Fibroblast of lung (primary cell): ENCODE measurements at regions not wholly inside any gene's neighbourhood (a gene's known extent, or its start where the extent isn't known, plus 50 kb on each side); places are given as distances from the start of the nearest gene placed in this dataset.

ENCODE experiments used
- DNase-seq, 2 donors: peaks; one replicate each; pipeline versions ENCODE4 v3.0.0 to v3.0.0-alpha.2; 2010; ENCODE audit warnings: low read depth in 2 of 2
- H2AFZ ChIP-seq: 2 replicates; pipeline ENCODE4 v1.5.1; 2012; ENCODE audit warnings: low read length, control low read depth, inconsistent platforms
- H3K27ac ChIP-seq: 2 replicates; pipeline ENCODE4 v1.5.1; 2011; ENCODE audit warnings: low read length, control low read depth; ENCODE audit not compliant: insufficient read depth
- H3K27me3 ChIP-seq: 2 replicates; pipeline ENCODE4 v1.5.1; 2011; ENCODE audit warnings: mild to moderate bottlenecking, low read length; ENCODE audit not compliant: control insufficient read depth, insufficient read depth
- H3K36me3 ChIP-seq: 2 replicates; pipeline ENCODE4 v1.5.1; 2011; ENCODE audit warnings: low read length; ENCODE audit not compliant: control insufficient read depth, insufficient read depth
- H3K4me1 ChIP-seq: 2 replicates; pipeline ENCODE4 v1.5.1; 2011; ENCODE audit warnings: low read length; ENCODE audit not compliant: control insufficient read depth, insufficient read depth; ENCODE audit errors: extremely low read depth
- H3K4me2 ChIP-seq: 2 replicates; pipeline ENCODE4 v1.5.1; 2011; ENCODE audit warnings: low read length, control low read depth; ENCODE audit not compliant: insufficient read depth; ENCODE audit errors: extremely low read depth
- H3K4me3 ChIP-seq, 4 experiments: fragments of 200-600 bp in 1 of 4; sonication (generic) in 1 of 4; replicated peaks in 1 of 4; 2 replicates each; pipeline ENCODE4 v1.5.1; 2011 to 2016; ENCODE audit warnings: low read length in 4 of 4, low read depth in 3 of 4, mild to moderate bottlenecking in 3 of 4, control low read depth in 2 of 4, inconsistent platforms in 1 of 4, mixed read lengths in 1 of 4; ENCODE audit not compliant: insufficient read depth in 1 of 4; ENCODE audit errors: control extremely low read depth in 1 of 4
- H3K79me2 ChIP-seq: 2 replicates; pipeline ENCODE4 v1.5.1; 2012; ENCODE audit warnings: mild to moderate bottlenecking, low read length, inconsistent platforms; ENCODE audit not compliant: control insufficient read depth, insufficient read depth
- H3K9ac ChIP-seq: 2 replicates; pipeline ENCODE4 v1.5.1; 2011; ENCODE audit warnings: mild to moderate bottlenecking, low read length, control low read depth; ENCODE audit not compliant: insufficient read depth
- H3K9me3 ChIP-seq: 2 replicates; pipeline ENCODE4 v1.5.1; 2012; ENCODE audit warnings: low read depth, low read length; ENCODE audit not compliant: control insufficient read depth, insufficient read depth
- H4K20me1 ChIP-seq: 2 replicates; pipeline ENCODE4 v1.5.1; 2011; ENCODE audit warnings: low read length; ENCODE audit not compliant: control insufficient read depth, insufficient read depth; ENCODE audit errors: extremely low read depth
- EZH2 ChIP-seq: IDR thresholded peaks from 2 replicates; pipeline ENCODE4 v1.5.1; 2012; ENCODE audit warnings: low read length, control low read depth, mild to moderate bottlenecking; ENCODE audit errors: missing control alignments
- TF ChIP-seq, protein P1 (sequence below), 2 donors: IDR thresholded peaks in 1 of 2; conservative IDR thresholded peaks in 1 of 2; 1 replicate in 1 of 2; 2 replicates in 1 of 2; pipeline ENCODE4 v1.5.1; 2011 to 2012; ENCODE audit warnings: low read length in 2 of 2, control low read depth in 1 of 2, inconsistent platforms in 1 of 2, low read depth in 1 of 2, mild to moderate bottlenecking in 1 of 2

DNA sequence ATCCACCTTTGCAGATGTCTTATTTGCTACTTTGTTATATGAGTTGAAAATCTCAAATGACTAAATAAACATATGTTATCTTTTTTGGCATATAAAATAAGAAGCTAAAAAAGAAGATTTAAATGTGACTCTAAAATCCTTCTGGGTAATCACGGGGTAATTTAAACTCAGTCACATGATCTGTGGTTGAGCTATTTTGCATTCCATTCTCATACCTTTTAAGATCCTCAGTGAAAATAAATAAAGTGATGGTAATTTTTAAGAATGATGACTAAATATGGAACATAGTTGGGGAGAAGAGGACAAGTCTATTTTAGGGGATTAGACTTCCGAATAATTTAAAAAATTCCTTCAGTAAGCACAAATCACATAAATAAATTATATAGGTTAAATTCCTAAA is 1076.8 kb downstream of the TUSC7 start:
- no peaks in the 10 kb centered on the region for H3K79me2 ChIP-seq
- DNase-seq: peak in 1 of 2 donors; percentile 66
- no peaks in the 10 kb centered on the region for H3K27me3 ChIP-seq
- no peak for TF ChIP-seq EZH2
- TF ChIP-seq, protein P1, sequence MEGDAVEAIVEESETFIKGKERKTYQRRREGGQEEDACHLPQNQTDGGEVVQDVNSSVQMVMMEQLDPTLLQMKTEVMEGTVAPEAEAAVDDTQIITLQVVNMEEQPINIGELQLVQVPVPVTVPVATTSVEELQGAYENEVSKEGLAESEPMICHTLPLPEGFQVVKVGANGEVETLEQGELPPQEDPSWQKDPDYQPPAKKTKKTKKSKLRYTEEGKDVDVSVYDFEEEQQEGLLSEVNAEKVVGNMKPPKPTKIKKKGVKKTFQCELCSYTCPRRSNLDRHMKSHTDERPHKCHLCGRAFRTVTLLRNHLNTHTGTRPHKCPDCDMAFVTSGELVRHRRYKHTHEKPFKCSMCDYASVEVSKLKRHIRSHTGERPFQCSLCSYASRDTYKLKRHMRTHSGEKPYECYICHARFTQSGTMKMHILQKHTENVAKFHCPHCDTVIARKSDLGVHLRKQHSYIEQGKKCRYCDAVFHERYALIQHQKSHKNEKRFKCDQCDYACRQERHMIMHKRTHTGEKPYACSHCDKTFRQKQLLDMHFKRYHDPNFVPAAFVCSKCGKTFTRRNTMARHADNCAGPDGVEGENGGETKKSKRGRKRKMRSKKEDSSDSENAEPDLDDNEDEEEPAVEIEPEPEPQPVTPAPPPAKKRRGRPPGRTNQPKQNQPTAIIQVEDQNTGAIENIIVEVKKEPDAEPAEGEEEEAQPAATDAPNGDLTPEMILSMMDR (conservative IDR thresholded peaks at IDR 0.05 in 1 of 2, IDR thresholded peaks at IDR 0.05 in 1 of 2; ENCODE audit: low read depth in 1 of 2, low read length in 2 of 2): no peak
- no peak overlapping the region for H3K4me2 ChIP-seq
- no peak overlapping the region for H3K4me3 ChIP-seq
- no peak overlapping the region for H3K9ac ChIP-seq
- H3K4me1 ChIP-seq: no peaks in the 10 kb centered on the region
- H3K36me3 ChIP-seq: no peaks in the 10 kb centered on the region
- no peak overlapping the region for H3K27ac ChIP-seq
- no peaks in the 10 kb centered on the region for H4K20me1 ChIP-seq
- no peak overlapping the region for H2AFZ ChIP-seq
- no peaks in the 10 kb centered on the region for H3K9me3 ChIP-seq

DNA sequence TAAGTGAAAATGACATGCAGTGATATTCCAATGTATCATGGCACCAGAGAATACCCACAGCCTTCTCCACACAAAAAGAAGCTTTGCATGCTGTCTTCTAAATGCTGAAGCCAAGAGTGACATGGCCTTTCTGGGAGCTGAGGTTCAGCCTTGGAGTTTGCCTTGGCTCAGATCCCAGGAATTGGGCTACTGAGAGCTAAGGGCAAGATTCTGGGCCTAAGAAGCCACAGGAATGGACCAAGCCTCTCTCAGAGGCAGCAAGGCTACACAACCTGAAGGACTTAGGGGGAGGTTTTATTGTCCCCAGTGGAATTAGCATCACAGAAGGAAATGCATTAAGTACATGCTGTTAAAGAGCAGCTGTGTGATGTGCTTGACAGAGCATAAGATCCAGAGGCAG is 1078.5 kb downstream of the TUSC7 start:
- TF ChIP-seq, protein P1 (conservative IDR thresholded peaks at IDR 0.05 in 1 of 2, IDR thresholded peaks at IDR 0.05 in 1 of 2; ENCODE audit: low read depth in 1 of 2, low read length in 2 of 2): no peak
- no peak for TF ChIP-seq EZH2
- Histone ChIP-seq H4K20me1 (no peaks in the 10 kb centered on the region), H3K4me2 (peak overlapping the region; percentile 35), H3K79me2 (no peaks in the 10 kb centered on the region), H3K27me3 (no peaks in the 10 kb centered on the region), H3K4me1 (no peaks in the 10 kb centered on the region), H3K36me3 (no peaks in the 10 kb centered on the region), H3K9ac (no peak overlapping the region), H2AFZ (no peak overlapping the region), H3K9me3 (no peaks in the 10 kb centered on the region), H3K4me3 (no peak overlapping the region), H3K27ac (no peak overlapping the region)
- peak; percentile 90 to 95 for DNase-seq

DNA sequence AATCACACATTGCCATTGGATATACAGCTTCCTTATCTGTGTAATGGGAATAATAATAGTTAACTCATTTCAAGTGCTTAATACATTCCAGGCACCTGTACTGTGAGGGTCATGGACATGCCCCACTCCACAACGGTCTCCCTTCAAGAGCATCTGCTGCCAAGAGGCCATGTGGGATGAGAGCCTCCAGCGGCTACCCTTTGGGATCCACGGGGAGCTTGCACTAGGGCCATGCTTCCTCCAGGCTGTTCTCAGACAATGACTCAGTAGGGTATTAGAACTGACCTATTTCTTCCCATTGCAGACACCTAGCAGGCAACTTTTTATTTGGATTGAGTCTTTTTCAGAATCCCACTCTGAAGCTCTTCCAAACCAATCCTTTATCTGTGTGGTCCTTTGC is 1078.9 kb downstream of the TUSC7 start:
- Histone ChIP-seq H2AFZ (no peak overlapping the region), H3K27me3 (no peaks in the 10 kb centered on the region), H3K9ac (no peak overlapping the region), H3K79me2 (no peaks in the 10 kb centered on the region), H3K4me3 (no peak overlapping the region), H4K20me1 (no peaks in the 10 kb centered on the region), H3K27ac (no peak overlapping the region), H3K9me3 (no peaks in the 10 kb centered on the region), H3K4me2 (no peak overlapping the region), H3K36me3 (no peaks in the 10 kb centered on the region), H3K4me1 (no peaks in the 10 kb centered on the region)
- TF ChIP-seq EZH2: no peak
- TF ChIP-seq, protein P1 (conservative IDR thresholded peaks at IDR 0.05 in 1 of 2, IDR thresholded peaks at IDR 0.05 in 1 of 2; ENCODE audit: low read depth in 1 of 2, low read length in 2 of 2): no peak
- no peak for DNase-seq
